ENCODE measurements at regions not wholly inside any gene's neighbourhood (a gene's known extent, or its start where the extent isn't known, plus 50 kb on each side); places are given as distances from the start of the nearest gene placed in this dataset.

GRCh38 chr4:112058433-112058832 lies 86.8 kb upstream of the FAM241A start:
- Histone ChIP-seq H3K27ac (no peak overlapping the region), H3K27me3 (no peaks in the 10 kb centered on the region), H3K9me3 (no peaks in the 10 kb centered on the region), H3K4me3 (no peak overlapping the region), H3K4me1 (no peaks in the 10 kb centered on the region), H3K36me3 (replicated peaks in 1 of 2; ENCODE audit: insufficient read depth in 1 of 2, low read depth in 2 of 2) (no peaks in the 10 kb centered on the region)
- DNase-seq (no peak), ATAC-seq (no peak)
- intact Hi-C loops (cut with DNase I): no loop called here
- no peak for TF ChIP-seq CTCF (IDR thresholded peaks at IDR 0.05)
- TF ChIP-seq POLR2A (IDR thresholded peaks at IDR 0.05): no peak
- 20 to 27% methylated on average over 3 of the region's 3 CpGs for WGBS, 2 donors

- Histone ChIP-seq H3K4me3 (no peak overlapping the region), H3K9me3 (no peaks in the 10 kb centered on the region), H3K27me3 (no peaks in the 10 kb centered on the region), H3K4me1 (no peaks in the 10 kb centered on the region), H3K36me3 (replicated peaks in 1 of 2; ENCODE audit: insufficient read depth in 1 of 2, low read depth in 2 of 2) (no peaks in the 10 kb centered on the region), H3K27ac (no peak overlapping the region)
- DNase-seq (no peak), ATAC-seq (no peak)
- TF ChIP-seq POLR2A (IDR thresholded peaks at IDR 0.05): no peak
- TF ChIP-seq CTCF (IDR thresholded peaks at IDR 0.05): no peak
- intact Hi-C loops (cut with DNase I): no loop called here
Observed at GRCh38 chr4:112060212-112060611, 85.0 kb upstream of the FAM241A start.

- DNase-seq: peak in 1 of 4 donors; percentile 13
- ATAC-seq: no peak
- no peak overlapping the region for H3K27ac ChIP-seq
Observed at GRCh38 chr4:112061207-112061817, 83.9 kb upstream of the FAM241A start.

GRCh38 chr4:112063260-112063659 lies 82.0 kb upstream of the FAM241A start:
- no peak overlapping the region for H3K4me3 ChIP-seq
- H3K9me3 ChIP-seq: no peaks in the 10 kb centered on the region
- no peak for DNase-seq
- intact Hi-C loops (cut with DNase I): no loop called here
- 76 to 88% methylated on average over 1 of the region's 1 CpG for WGBS, 2 donors
- H3K4me1 ChIP-seq: no peaks in the 10 kb centered on the region
- no peak for ATAC-seq
- no peak for TF ChIP-seq POLR2A (IDR thresholded peaks at IDR 0.05)
- no peak for TF ChIP-seq CTCF (IDR thresholded peaks at IDR 0.05)
- H3K27ac ChIP-seq: no peak overlapping the region
- H3K36me3 ChIP-seq (replicated peaks in 1 of 2; ENCODE audit: insufficient read depth in 1 of 2, low read depth in 2 of 2): no peaks in the 10 kb centered on the region
- H3K27me3 ChIP-seq: no peaks in the 10 kb centered on the region

More at GRCh38 chr4:112061207-112061817, 83.9 kb upstream of the FAM241A start:
- intact Hi-C loops (cut with DNase I): no loop called here
- Histone ChIP-seq H3K27me3 (no peaks in the 10 kb centered on the region), H3K4me3 (no peak overlapping the region), H3K36me3 (replicated peaks in 1 of 2; ENCODE audit: insufficient read depth in 1 of 2, low read depth in 2 of 2) (no peaks in the 10 kb centered on the region), H3K9me3 (no peaks in the 10 kb centered on the region), H3K4me1 (no peaks in the 10 kb centered on the region)
- TF ChIP-seq POLR2A (IDR thresholded peaks at IDR 0.05): no peak
- no peak for TF ChIP-seq CTCF (IDR thresholded peaks at IDR 0.05)
- 49 to 60% methylated on average over 1 to 2 of the region's 2 CpGs for WGBS, 2 donors

- DNase-seq: no peak
Observed at GRCh38 chr4:112069110-112069509, 76.1 kb upstream of the FAM241A start.

More at GRCh38 chr4:112069110-112069509, 76.1 kb upstream of the FAM241A start:
- Histone ChIP-seq H3K27ac (no peak overlapping the region), H3K9me3 (no peaks in the 10 kb centered on the region), H3K36me3 (replicated peaks in 1 of 2; ENCODE audit: insufficient read depth in 1 of 2, low read depth in 2 of 2) (no peaks in the 10 kb centered on the region), H3K27me3 (no peaks in the 10 kb centered on the region), H3K4me3 (no peak overlapping the region), H3K4me1 (no peaks in the 10 kb centered on the region)
- TF ChIP-seq POLR2A (IDR thresholded peaks at IDR 0.05) (no peak), CTCF (IDR thresholded peaks at IDR 0.05) (no peak)
- 72 to 77% methylated on average over 2 of the region's 2 CpGs for WGBS, 2 donors
- ATAC-seq: no peak
- intact Hi-C loops (cut with DNase I): no loop called here
